Lower leg skin (tissue), 4 donors: ENCODE measurements at regions not wholly inside any gene's neighbourhood (a gene's known extent, or its start where the extent isn't known, plus 50 kb on each side); places are given as distances from the start of the nearest gene placed in this dataset.

ENCODE experiments used
- DNase-seq, 2 donors: peaks; one replicate each; pipeline ENCODE4 v3.0.0-alpha.2; 2019; ENCODE audit warnings: low spot score in 2 of 2
- H3K4me3 ChIP-seq: fragments of 200-600 bp; sonication (generic); 2 replicates; pipeline ENCODE4 v1.5.1; 2017; ENCODE audit warnings: mild to moderate bottlenecking, low read depth; ENCODE audit not compliant: poor library complexity, severe bottlenecking
- POLR2A ChIP-seq, 2 donors: fragments of 450-650 bp; IDR thresholded peaks; one replicate each; pipeline ENCODE4 v1.6.1; 2016 to 2017; ENCODE audit warnings: antibody characterized with exemption in 2 of 2, mild to moderate bottlenecking in 1 of 2, moderate library complexity in 1 of 2
- WGBS, 2 donors: methylation state at CpG; one replicate each; pipeline ENCODE4 v1.1.5; 2018; 5-methylcytosine and 5-hydroxymethylcytosine counted together
- intact Hi-C: fragments of 100-400 bp; cut with DNase I; formaldehyde crosslinking; loops from one replicate; pipeline ENCODE4 v1.15.0; 2023; ENCODE audit warnings: low total_unique reads
- TF ChIP-seq, protein P1 (sequence below), 3 donors: fragments of 450-650 bp; IDR thresholded peaks; one replicate each; pipeline ENCODE4 v1.5.1; 2016; ENCODE audit warnings: antibody characterized with exemption in 3 of 3, mild to moderate bottlenecking in 3 of 3, moderate library complexity in 2 of 3

DNA sequence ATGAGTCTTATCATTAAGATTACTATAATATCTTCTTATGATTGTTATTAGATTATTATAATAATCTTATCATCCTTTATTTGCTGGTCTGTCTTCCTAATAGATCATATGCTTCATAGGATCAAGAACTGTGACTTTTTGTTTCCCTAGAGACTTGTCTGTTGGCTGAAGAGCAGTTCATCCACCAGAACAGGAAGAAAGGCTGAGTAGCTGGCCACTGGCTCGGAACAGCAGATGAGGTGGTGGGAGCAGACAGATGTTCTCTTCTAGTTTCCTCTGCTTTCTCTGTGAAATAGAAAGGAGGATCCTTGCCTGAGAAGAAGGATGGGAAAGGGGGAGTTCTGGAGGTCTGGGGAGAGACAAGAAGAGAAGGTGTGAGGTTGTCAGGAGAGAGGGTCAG, 120.0 kb downstream of the CCNA1 start:
- TF ChIP-seq, protein P1, sequence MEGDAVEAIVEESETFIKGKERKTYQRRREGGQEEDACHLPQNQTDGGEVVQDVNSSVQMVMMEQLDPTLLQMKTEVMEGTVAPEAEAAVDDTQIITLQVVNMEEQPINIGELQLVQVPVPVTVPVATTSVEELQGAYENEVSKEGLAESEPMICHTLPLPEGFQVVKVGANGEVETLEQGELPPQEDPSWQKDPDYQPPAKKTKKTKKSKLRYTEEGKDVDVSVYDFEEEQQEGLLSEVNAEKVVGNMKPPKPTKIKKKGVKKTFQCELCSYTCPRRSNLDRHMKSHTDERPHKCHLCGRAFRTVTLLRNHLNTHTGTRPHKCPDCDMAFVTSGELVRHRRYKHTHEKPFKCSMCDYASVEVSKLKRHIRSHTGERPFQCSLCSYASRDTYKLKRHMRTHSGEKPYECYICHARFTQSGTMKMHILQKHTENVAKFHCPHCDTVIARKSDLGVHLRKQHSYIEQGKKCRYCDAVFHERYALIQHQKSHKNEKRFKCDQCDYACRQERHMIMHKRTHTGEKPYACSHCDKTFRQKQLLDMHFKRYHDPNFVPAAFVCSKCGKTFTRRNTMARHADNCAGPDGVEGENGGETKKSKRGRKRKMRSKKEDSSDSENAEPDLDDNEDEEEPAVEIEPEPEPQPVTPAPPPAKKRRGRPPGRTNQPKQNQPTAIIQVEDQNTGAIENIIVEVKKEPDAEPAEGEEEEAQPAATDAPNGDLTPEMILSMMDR (IDR thresholded peaks at IDR 0.05) = no peak
- TF ChIP-seq POLR2A (IDR thresholded peaks at IDR 0.05) = no peak
- intact Hi-C loops = no loop called here
- DNase-seq = no peak
- no peak overlapping the region for H3K4me3 ChIP-seq
- 90 to 92% methylated on average over 1 of the region's 1 CpG for WGBS, 2 donors

DNA sequence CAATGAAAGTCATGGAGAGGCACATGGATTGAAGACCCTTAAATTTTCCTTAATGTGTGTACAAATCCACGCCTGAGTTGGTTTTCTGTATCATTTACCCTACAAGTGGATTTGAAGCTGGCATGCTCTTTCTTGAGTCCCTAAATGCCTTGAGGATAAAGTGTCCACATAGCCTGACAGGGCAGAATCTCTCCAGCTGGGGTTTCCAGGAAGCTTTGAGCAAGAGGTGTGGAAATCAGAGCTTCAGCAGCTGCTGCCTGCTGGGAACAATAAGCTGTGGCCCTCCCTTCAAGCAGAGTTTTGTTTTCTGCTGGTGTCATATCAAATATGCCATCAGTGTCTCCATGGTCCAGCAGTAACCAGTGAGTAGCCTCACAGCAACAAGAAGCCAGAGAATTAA, 120.3 kb upstream of the SERTM1 start:
- 84 to 94% methylated on average over 1 of the region's 1 CpG for WGBS, 2 donors
- intact Hi-C loops = no loop called here
- no peak overlapping the region for H3K4me3 ChIP-seq
- no peak for TF ChIP-seq POLR2A (IDR thresholded peaks at IDR 0.05)
- TF ChIP-seq, protein P1 (IDR thresholded peaks at IDR 0.05) = no peak
- no peak for DNase-seq

DNA sequence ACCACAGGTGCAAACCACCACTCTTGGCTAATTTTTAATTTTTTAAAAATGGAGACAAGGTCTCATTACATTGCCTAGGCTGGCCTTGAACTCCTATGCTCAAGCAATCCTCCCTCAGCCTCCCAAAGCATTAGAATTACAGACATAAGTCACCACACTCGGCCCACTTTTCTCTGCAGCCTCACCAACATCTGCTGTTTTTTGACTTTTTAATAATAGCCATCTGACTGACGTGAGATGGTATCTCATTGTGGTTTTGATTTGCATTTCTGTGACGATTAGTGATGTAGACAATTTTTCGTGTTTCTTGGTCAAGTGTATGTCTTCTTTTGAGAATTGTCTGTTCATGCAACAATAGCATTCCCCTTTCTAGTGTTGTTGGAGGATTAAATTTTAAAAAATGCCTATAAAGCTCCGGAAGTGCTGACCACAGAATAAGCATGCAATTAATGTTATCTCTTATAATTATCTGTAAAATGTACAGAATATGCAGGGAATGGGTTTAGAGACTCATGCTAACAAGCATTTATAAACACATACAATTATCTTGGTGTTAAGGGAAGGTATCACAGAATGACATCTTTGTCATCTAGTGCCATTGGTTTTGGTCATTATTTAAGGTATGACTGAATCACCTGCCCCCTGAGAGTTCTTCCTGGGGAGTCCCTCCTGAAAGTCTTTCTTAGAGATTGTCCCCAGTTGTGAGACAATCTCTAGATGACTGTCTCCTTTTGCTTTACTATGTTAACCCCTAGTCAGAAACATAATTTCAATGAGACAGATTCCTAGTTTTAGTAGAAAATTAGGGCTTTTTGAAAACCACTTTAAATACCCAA, 118.5 kb upstream of the SERTM1 start:
- TF ChIP-seq, protein P1 (IDR thresholded peaks at IDR 0.05) = no peak
- no peak for TF ChIP-seq POLR2A (IDR thresholded peaks at IDR 0.05)
- intact Hi-C loops = no loop called here
- 72 to 77% methylated on average over 5 of the region's 5 CpGs for WGBS, 2 donors
- H3K4me3 ChIP-seq = no peak overlapping the region
- DNase-seq = no peak

DNA sequence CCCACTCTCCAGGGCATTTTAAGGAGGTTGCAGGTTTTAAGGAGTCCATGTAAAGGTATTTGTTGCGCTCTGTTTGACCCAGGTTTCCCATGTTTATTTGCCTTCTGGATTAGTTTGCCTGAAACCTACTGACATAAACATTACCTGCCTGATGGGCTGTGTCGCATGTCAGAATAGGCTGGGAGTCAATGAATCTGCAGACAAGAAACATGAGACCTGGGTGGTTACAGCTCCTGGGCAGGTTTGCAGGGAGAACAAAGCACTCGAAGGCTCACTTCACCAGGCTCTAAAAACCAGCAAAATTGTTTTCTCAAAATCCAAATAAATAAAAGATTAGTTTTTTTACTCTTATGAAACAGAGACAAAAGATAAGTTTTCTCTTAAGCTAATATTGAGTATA, 114.4 kb upstream of the SERTM1 start:
- TF ChIP-seq, protein P1 (IDR thresholded peaks at IDR 0.05) = no peak
- no peak for TF ChIP-seq POLR2A (IDR thresholded peaks at IDR 0.05)
- WGBS, 2 donors = 61 to 69% methylated on average over 3 of the region's 3 CpGs
- no peak overlapping the region for H3K4me3 ChIP-seq
- intact Hi-C loops = no loop called here
- no peak for DNase-seq

DNA sequence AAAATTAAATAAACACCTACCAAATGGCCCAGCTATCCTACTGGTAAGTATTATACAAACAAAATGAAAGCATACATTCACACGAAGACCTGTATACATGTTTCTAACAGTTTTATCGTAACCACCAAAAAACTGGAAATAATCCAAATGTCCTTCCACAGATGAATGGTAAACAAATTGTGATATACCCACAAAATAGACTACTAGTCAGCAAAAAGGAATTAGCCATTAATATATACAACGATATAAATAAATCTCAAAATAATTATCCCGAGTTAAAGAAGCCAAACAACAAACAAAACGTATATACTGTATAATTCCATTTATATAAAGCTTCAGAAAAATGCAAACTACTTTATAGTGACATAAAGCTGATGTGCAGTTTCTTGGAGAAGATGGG, 106.3 kb upstream of the SERTM1 start:
- no peak for TF ChIP-seq POLR2A (IDR thresholded peaks at IDR 0.05)
- TF ChIP-seq, protein P1 (IDR thresholded peaks at IDR 0.05) = no peak
- 89 to 93% methylated on average over 5 of the region's 5 CpGs for WGBS, 2 donors
- DNase-seq = no peak
- intact Hi-C loops = no loop called here
- H3K4me3 ChIP-seq = no peak overlapping the region

DNA sequence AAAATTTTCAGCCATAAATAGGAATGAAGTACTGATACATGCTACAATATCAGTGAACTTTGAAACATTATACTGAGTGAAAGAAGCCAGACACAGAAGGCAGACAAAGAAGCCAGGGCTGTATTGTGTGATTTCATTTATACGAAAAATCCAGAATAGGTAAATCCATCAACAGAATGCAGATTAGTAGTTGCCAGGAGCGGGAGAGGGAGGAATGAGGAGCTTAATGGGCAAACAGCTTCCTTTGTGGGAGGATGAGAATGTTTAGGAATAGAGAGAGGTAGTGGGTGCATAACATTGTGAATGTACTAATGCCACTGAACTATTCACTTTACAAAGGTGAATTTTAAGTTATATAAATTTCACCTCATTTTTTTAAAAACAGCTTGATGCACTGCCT, 103.3 kb upstream of the SERTM1 start:
- WGBS, 2 donors = 68 to 79% methylated on average over 2 of the region's 2 CpGs
- TF ChIP-seq, protein P1 (IDR thresholded peaks at IDR 0.05) = no peak
- no peak for TF ChIP-seq POLR2A (IDR thresholded peaks at IDR 0.05)

More for the DNA sequence above, 103.3 kb upstream of the SERTM1 start:
- intact Hi-C loops = no loop called here
- no peak overlapping the region for H3K4me3 ChIP-seq
- DNase-seq = no peak
